Neural cell (in vitro differentiated cells): ENCODE measurements at regions not wholly inside any gene's neighbourhood (a gene's known extent, or its start where the extent isn't known, plus 50 kb on each side); places are given as distances from the start of the nearest gene placed in this dataset.

Source experiments
- POLR2AphosphoS5 ChIP-seq: IDR thresholded peaks from 2 replicates; pipeline ENCODE4 v1.6.1; 2012
- TF ChIP-seq, protein P1 (sequence below): fragments of 450-650 bp; IDR thresholded peaks from 2 replicates; pipeline ENCODE4 v1.5.1; 2014; ENCODE audit warnings: antibody characterized with exemption, mild to moderate bottlenecking, moderate library complexity; ENCODE audit not compliant: poor library complexity, severe bottlenecking
- TF ChIP-seq, protein P2 (sequence below): IDR thresholded peaks from 2 replicates; pipeline ENCODE4 v1.6.1; 2012; ENCODE audit warnings: borderline replicate concordance

DNA sequence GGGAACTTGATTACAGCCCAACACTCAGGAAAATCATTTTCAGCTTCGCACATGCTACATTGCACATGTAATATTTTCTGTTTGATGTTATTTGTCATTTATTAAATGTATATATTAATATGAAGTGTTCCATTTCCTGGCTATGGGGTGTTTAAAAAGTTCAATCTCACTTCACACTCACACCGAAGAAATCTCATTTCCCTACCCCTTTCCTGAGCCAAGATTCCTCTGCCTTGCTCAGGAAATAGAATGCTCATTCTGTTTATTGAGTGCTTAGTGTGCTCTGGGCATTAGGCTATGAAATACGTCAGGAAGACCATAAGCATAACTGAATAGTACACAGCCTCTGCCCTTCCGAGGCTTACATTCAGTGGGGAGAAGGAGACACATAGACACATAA, 331.9 kb upstream of the TSHZ3 start:
- TF ChIP-seq, protein P1, sequence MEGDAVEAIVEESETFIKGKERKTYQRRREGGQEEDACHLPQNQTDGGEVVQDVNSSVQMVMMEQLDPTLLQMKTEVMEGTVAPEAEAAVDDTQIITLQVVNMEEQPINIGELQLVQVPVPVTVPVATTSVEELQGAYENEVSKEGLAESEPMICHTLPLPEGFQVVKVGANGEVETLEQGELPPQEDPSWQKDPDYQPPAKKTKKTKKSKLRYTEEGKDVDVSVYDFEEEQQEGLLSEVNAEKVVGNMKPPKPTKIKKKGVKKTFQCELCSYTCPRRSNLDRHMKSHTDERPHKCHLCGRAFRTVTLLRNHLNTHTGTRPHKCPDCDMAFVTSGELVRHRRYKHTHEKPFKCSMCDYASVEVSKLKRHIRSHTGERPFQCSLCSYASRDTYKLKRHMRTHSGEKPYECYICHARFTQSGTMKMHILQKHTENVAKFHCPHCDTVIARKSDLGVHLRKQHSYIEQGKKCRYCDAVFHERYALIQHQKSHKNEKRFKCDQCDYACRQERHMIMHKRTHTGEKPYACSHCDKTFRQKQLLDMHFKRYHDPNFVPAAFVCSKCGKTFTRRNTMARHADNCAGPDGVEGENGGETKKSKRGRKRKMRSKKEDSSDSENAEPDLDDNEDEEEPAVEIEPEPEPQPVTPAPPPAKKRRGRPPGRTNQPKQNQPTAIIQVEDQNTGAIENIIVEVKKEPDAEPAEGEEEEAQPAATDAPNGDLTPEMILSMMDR = no peak
- TF ChIP-seq, protein P2, sequence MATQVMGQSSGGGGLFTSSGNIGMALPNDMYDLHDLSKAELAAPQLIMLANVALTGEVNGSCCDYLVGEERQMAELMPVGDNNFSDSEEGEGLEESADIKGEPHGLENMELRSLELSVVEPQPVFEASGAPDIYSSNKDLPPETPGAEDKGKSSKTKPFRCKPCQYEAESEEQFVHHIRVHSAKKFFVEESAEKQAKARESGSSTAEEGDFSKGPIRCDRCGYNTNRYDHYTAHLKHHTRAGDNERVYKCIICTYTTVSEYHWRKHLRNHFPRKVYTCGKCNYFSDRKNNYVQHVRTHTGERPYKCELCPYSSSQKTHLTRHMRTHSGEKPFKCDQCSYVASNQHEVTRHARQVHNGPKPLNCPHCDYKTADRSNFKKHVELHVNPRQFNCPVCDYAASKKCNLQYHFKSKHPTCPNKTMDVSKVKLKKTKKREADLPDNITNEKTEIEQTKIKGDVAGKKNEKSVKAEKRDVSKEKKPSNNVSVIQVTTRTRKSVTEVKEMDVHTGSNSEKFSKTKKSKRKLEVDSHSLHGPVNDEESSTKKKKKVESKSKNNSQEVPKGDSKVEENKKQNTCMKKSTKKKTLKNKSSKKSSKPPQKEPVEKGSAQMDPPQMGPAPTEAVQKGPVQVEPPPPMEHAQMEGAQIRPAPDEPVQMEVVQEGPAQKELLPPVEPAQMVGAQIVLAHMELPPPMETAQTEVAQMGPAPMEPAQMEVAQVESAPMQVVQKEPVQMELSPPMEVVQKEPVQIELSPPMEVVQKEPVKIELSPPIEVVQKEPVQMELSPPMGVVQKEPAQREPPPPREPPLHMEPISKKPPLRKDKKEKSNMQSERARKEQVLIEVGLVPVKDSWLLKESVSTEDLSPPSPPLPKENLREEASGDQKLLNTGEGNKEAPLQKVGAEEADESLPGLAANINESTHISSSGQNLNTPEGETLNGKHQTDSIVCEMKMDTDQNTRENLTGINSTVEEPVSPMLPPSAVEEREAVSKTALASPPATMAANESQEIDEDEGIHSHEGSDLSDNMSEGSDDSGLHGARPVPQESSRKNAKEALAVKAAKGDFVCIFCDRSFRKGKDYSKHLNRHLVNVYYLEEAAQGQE = no peak
- TF ChIP-seq POLR2AphosphoS5 = no peak
